Frontal cortex (tissue), 3 donors: ENCODE measurements at regions not wholly inside any gene's neighbourhood (a gene's known extent, or its start where the extent isn't known, plus 50 kb on each side); places are given as distances from the start of the nearest gene placed in this dataset.
"Not testable (repeated sequence)": the region's sequence is repeated elsewhere in the genome, so short reads cannot be mapped to it uniquely, and the experiment has no call there.

ENCODE experiments used
- DNase-seq, 2 donors: peaks; one replicate each; pipeline ENCODE4 v3.0.0; 2012; ENCODE audit warnings: low spot score in 2 of 2
- FAIRE-seq: peaks from 2 replicates; lab custom pipeline; 2012; peaks lifted over from hg19 to GRCh38; lab: Jason Lieb, UNC
- donor health status: control.
- donor health status: control.
- donor health status: control.

- no peak for FAIRE-seq
These were observed 50.6 kb upstream of the ZMYND8 start for GRCh38 chr20:47406849-47407682.

GRCh38 chr20:47411161-47411560 lies 54.7 kb upstream of the ZMYND8 start:
- FAIRE-seq = no peak
- peak in 1 of 2 donors; percentile 33 for DNase-seq

More at GRCh38 chr20:47406849-47407682, 50.6 kb upstream of the ZMYND8 start:
- no peak for DNase-seq

DNA sequence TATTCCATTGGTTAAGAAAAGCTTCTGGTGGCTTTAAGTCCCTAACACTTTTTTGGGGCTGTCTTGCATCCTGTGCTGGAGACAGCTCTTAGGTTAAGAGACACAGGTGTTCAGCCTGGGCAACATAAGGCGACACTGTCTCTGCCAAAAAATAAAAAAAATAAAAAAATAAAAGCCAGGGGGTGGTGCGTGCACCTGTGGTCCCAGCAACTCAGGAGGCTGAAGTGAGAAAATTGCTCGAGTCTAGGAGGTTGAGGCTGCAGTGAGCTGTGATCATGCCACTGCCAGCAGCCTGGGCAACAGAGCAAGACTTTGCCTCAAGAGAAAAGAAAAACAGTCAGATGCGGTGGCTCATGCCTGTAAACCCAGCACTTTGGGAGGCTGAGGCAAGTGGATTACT lies 55.6 kb upstream of the ZMYND8 start:
- FAIRE-seq (no peak), DNase-seq (no peak)

GRCh38 chr20:47413189-47413588 lies 56.7 kb upstream of the ZMYND8 start:
- no peak for DNase-seq
- no peak for FAIRE-seq

DNA sequence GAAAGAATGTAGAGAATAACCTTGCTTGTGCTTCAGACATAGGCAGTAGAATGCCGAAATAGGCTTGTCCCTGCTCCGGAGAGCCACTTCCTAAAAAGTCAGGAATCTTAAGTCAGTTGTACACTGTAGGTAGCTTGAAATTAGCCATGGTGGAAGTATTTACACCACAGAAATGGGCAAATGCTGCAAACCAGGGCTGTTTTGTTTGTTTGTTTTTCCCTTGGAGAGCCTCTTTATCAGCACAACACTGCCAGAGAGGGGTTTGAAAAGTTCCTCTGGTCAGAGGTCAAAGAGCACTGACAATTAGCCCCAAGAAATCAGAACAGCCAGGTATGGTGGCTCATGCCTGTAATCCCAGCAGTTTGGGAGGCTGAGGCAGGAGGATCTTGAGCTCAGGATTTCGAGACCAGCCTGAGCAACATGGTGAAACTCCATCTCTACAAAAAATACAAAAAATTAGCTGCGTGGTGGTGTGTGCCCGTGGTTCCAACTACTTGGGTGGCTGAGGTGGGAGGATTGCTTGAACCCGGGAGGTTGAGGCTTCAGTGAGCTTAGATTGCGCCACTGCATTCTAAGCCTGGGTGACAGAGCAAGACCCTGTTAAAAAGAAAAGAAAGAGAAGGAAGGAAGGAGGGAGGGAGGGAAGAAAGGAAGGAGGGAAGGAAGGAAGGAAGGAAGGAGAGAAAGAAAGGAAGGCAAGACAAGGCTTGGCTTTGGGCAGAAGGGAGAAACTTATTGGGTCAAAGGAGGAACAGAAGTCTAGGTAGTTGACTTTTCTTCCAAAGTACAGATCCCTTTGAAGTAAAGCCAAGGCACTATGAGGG lies 61.0 kb upstream of the ZMYND8 start:
- DNase-seq (no peak), FAIRE-seq (no peak)

DNA sequence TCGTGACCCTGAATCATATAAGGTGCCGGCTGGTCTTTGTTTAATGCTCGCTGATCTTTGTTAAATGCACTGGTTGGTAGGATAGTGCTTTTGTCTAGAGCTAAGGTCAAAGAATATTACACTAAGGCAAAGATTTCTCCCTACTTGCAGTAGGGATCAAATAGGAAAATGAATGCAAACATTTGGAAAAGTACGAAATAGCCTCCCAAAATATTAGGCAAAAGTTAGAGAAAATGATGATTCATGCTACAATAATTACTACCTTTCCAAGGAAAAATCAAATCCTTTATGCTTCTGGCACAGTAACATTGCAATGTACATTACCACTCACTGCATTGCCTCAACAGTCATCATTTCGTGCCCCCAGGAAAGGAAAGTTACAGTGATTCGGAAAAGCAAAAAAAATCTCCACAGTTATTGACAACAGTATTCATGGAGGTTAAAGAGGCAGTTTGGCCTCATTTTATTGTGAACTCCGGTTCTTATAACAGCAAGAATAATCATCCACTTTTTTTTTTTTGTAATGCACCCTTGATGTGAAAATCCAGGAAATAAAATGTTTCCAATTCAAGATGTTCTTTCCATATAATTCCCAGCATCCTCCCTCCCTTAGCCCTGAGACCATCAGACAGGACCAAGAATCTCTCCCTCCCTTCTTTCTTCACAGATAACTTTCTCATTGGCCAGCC lies 61.7 kb upstream of the ZMYND8 start:
- no peak for FAIRE-seq
- DNase-seq = no peak

DNA sequence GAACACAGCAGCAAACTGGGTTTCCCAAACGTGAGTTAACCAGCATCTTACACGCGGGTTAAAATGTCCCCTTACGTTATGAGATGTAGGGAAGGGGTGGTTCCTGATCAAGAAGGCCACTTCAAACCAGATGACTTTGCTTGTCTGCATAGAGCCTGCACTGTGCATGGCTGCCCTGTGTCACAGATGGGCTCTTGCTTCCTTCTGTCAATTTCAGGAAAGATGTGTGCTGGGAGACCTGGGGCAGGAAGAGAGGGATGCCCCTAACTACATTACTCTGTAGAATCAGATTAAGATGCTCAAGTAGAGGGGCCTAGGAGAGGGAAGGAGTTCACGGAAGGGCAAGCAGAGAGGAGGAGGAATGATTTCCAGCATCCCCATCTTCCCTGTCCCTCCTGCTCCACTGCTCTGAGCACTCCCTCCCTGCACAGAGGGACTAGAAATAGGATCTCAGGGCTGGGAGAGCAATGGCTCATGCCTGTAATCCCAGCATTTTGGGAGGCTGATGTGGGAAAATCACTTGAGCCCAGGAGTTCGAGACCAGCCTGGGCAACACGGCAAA lies 63.5 kb upstream of the ZMYND8 start:
- FAIRE-seq (no peak), DNase-seq (no peak)

DNA sequence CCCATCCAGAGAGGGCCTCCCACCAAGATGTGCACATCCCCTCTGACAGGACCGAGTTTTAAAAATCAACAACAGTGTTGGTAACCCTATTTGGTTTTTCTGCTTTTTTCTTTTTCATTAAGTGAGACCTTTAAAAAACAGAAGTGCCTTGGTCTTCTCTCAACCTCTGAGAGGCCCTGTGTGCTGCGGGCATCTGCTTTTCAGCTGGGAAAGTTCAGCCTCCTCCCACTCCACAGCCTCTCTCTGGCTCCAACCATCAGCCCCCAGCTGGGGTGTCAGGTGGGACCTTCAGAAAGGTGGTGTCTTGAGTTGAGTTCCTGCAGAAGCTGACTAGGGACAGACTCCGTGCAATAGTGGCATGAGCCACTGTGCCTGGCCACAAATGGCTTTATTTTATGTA lies 64.6 kb upstream of the ZMYND8 start:
- FAIRE-seq = no peak

GRCh38 chr20:47423586-47423985 lies 67.1 kb upstream of the ZMYND8 start:
- DNase-seq (no peak), FAIRE-seq (no peak)

More for the DNA sequence above, 64.6 kb upstream of the ZMYND8 start:
- no peak for DNase-seq

DNA sequence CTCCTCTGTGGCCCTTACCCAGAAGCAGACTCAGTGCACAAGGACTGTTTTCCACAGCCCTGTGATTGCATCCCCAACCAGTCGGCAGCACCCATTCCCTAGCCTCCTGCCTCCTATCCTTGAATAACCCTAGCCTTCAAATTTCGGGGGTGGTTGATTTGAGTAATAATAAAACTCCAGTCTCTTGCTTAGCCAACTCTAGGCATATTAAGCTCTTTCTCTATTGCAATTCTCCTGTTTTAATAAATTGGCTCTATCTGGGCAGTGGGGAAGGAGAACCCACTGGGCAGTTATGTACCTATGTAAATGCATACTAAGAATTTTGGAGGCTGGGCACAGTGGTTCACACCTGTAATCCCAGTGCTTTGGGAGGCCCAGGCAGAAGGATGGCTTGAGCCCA lies 70.6 kb upstream of the ZMYND8 start:
- DNase-seq (no peak), FAIRE-seq (no peak)

DNA sequence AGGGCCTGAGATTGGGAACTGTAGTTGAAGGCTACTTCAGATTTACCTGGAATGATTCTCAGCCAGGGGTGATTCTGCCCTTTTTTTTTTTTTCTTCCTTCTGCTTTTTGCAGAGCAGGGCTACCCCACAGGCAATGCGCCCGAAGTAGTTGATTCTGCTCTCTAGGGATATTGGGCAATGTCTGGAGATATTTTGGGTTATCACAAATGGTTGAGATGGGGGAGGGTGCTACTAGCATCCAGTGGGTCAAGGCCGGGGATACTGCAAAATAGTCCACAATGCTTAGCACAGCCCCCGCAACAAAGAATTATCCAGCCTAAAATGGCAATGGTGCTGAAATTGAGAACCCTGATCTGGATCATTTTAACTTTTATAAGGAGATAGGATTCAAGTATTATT lies 71.2 kb upstream of the ZMYND8 start:
- FAIRE-seq (no peak), DNase-seq (no peak)

- FAIRE-seq (no peak), DNase-seq (no peak)
These were observed 71.7 kb upstream of the ZMYND8 start for GRCh38 chr20:47428164-47428563.

DNA sequence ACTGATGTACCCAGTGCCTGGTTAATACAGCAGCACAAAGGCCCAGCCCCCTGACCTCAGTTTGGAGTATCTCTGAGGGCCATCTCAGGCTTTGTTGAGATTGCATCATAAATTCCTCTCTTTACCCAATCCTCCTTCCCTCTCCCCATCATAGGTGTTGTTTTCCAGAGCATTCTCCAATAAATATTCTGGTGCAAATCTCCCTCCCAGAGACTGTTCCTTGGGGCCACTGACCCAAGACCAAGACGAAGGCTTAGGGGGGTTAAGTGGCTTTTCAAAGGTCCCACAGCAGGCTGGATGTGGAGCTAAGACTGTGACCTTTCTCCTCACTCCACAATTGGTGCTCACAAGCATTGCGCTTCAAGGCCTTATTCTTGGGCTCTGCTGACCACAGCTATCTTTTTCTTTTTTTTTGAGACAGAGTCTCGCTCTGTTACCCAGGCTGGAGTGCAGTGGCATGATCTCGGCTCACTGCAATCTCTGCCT lies 72.4 kb upstream of the ZMYND8 start:
- DNase-seq (no peak), FAIRE-seq (no peak)

- DNase-seq (no peak), FAIRE-seq (no peak)
These were observed 72.3 kb upstream of the NCOA3 start for GRCh38 chr20:47429409-47429808.

GRCh38 chr20:47430862-47431588 lies 70.7 kb upstream of the NCOA3 start:
- no peak for DNase-seq
- FAIRE-seq = no peak

GRCh38 chr20:47432834-47433210 lies 68.9 kb upstream of the NCOA3 start:
- no peak for DNase-seq
- no peak for FAIRE-seq

DNA sequence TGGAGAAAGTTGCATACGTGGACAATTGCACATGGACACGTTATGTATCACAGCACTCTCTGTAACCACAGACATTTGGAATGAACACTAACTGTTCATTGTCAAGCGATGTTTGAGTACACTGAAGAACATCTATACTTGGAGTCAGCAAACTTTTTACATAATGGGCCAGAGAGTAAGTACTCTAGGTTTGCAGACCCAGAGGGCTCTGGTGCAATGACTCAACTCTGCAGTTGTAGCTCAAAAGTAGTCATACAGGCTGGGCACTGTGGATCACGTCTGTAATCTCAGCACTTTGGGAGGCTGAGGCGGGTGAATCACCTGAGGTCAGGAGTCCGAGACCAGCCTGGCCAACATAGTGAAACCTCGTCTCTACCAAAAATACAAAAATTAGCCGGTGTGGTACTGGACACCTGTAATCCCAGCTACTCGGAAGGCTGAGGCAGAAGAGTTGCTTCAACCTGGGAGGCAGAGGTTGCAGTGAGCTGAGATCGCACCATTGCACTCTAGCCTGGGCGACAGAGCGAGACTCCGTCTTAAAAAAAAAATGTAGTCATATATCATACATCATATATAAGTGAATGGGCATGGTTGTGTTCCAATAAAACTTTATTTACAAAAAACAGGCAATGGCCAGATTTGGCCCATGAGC lies 67.4 kb upstream of the NCOA3 start:
- DNase-seq, FAIRE-seq: not testable (repeated sequence)

DNA sequence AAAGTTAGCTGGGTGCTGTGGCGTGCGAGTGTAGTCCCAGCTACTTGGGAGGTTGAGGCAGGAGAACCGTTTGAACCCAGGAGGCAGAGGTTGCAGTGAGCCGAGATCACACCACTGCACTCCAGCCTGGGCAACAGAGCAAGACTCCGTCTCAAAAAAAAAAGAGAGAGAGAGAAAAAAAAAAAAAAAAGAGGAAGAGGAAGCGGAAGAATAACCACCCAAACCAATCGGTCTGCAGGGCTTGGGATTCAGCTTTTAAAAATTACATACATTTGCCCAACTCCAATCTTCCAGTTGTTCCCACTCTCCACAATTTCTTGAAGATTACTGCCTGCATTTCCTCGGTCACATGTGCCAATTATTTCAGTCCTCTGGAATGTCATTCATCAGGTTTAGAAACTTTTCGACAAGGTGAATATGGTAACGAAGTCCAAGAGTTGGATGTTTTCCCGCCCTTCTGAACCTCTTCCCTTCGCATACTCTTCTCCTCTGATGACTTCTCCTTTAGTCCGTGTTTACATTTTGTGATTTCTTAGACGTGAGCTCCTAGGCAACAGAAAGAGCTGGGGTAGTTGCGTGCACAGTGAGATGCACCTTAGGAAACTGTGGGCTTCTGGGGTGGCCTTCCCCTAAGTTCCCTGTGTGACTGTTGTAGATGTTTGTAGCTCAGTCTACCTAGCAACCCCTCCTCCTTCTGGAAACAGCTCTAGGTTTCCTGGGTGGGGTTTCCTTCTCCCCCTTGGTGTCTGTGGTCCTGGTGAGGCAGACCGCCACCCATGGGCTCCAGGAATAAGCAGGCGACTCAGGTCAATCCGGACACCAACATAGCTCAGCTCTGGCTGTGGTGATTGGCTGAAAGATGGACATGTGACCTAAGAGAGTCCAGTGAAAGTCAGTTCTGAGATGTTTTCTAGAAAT lies 63.0 kb upstream of the NCOA3 start:
- DNase-seq (no peak), FAIRE-seq (no peak)
